ENCODE measurements at regions not wholly inside any gene's neighbourhood (a gene's known extent, or its start where the extent isn't known, plus 50 kb on each side); places are given as distances from the start of the nearest gene placed in this dataset.
A peak's percentile ranks its signal among the peaks of the same experiment; 100 is the strongest.

DNA sequence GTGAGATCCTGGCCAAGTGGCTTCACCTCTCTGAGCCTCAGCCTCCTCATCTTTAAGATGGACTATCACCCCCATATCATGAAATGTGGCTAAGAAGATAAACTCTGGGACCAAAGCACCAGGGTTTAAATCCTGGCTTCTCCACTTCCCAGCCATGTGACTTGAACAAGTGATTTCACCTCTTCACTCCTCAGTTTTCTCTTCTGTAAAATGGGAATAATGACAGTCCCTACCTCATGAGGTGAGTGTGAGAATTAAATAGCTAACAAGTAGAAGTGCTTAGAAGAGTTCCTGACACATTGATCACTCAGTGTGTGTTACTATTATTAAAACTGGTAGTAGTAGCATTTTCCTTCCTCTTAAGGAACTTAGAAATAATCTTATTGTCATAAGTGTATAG, 516.9 kb upstream of the SULF2 start:
- TF ChIP-seq SUZ12 (IDR thresholded peaks at IDR 0.05; ENCODE audit: extremely low read depth, insufficient read depth, insufficient read length), result no peak
- no peak for TF ChIP-seq YY1 (IDR thresholded peaks at IDR 0.05; ENCODE audit: insufficient read depth, insufficient read length)
- no peak for TF ChIP-seq ZNF274 (IDR thresholded peaks at IDR 0.05; ENCODE audit: low read depth, low read length)
- H3K9me3 ChIP-seq (ENCODE audit: insufficient read depth, low read length), result peaks cover 9% of the 10 kb centered on the region; the same call in 1 of the 2 replicates

GRCh38 chr20:48301189-48301588, 515.9 kb upstream of the SULF2 start:
- Histone ChIP-seq H3K36me3 (ENCODE audit: insufficient read depth, insufficient read length, low read length) (no peaks in the 10 kb centered on the region), H3K9me3 (ENCODE audit: insufficient read depth, low read length) (peaks cover 9% of the 10 kb centered on the region; the same call in 1 of the 2 replicates), H3K4me3 (ENCODE audit: insufficient read length, low read depth) (no peak overlapping the region), H3K9ac (ENCODE audit: insufficient read length, low read depth) (no peak overlapping the region), H3K27me3 (ENCODE audit: insufficient read depth, insufficient read length) (no peaks in the 10 kb centered on the region), H3K4me1 (ENCODE audit: insufficient read depth, insufficient read length) (peaks cover 4% of the 10 kb centered on the region)
- DNase-seq (ENCODE audit: low read depth, low spot score), result no peak
- no peak for TF ChIP-seq SUZ12 (IDR thresholded peaks at IDR 0.05; ENCODE audit: extremely low read depth, insufficient read depth, insufficient read length)
- no peak for TF ChIP-seq ZNF274 (IDR thresholded peaks at IDR 0.05; ENCODE audit: low read depth, low read length)
- TF ChIP-seq YY1 (IDR thresholded peaks at IDR 0.05; ENCODE audit: insufficient read depth, insufficient read length), result no peak

More for the DNA sequence above, 516.9 kb upstream of the SULF2 start:
- Histone ChIP-seq H3K9ac (ENCODE audit: insufficient read length, low read depth) (no peak overlapping the region), H3K4me1 (ENCODE audit: insufficient read depth, insufficient read length) (peaks cover 4% of the 10 kb centered on the region), H3K4me3 (ENCODE audit: insufficient read length, low read depth) (no peak overlapping the region), H3K27me3 (ENCODE audit: insufficient read depth, insufficient read length) (no peaks in the 10 kb centered on the region), H3K36me3 (ENCODE audit: insufficient read depth, insufficient read length, low read length) (no peaks in the 10 kb centered on the region)
- DNase-seq (ENCODE audit: low read depth, low spot score), result no peak

GRCh38 chr20:48300529-48300928, 515.2 kb upstream of the SULF2 start:
- Histone ChIP-seq H3K27me3 (ENCODE audit: insufficient read depth, insufficient read length) (no peaks in the 10 kb centered on the region), H3K9ac (ENCODE audit: insufficient read length, low read depth) (no peak overlapping the region), H3K9me3 (ENCODE audit: insufficient read depth, low read length) (peaks cover 9% of the 10 kb centered on the region; the same call in 1 of the 2 replicates), H3K4me3 (ENCODE audit: insufficient read length, low read depth) (no peak overlapping the region), H3K4me1 (ENCODE audit: insufficient read depth, insufficient read length) (peaks cover 4% of the 10 kb centered on the region), H3K36me3 (ENCODE audit: insufficient read depth, insufficient read length, low read length) (no peaks in the 10 kb centered on the region)
- no peak for DNase-seq (ENCODE audit: low read depth, low spot score)
- no peak for TF ChIP-seq YY1 (IDR thresholded peaks at IDR 0.05; ENCODE audit: insufficient read depth, insufficient read length)
- no peak for TF ChIP-seq SUZ12 (IDR thresholded peaks at IDR 0.05; ENCODE audit: extremely low read depth, insufficient read depth, insufficient read length)
- no peak for TF ChIP-seq ZNF274 (IDR thresholded peaks at IDR 0.05; ENCODE audit: low read depth, low read length)

- peaks cover 9% of the 10 kb centered on the region; the same call in 1 of the 2 replicates for H3K9me3 ChIP-seq (ENCODE audit: insufficient read depth, low read length)
- DNase-seq (ENCODE audit: low read depth, low spot score), result no peak
- no peak overlapping the region for H3K4me3 ChIP-seq (ENCODE audit: insufficient read length, low read depth)
- H3K27me3 ChIP-seq (ENCODE audit: insufficient read depth, insufficient read length), result no peaks in the 10 kb centered on the region
- H3K9ac ChIP-seq (ENCODE audit: insufficient read length, low read depth), result no peak overlapping the region
- H3K4me1 ChIP-seq (ENCODE audit: insufficient read depth, insufficient read length), result peaks cover 4% of the 10 kb centered on the region
- H3K36me3 ChIP-seq (ENCODE audit: insufficient read depth, insufficient read length, low read length), result no peaks in the 10 kb centered on the region
- TF ChIP-seq ZNF274 (IDR thresholded peaks at IDR 0.05; ENCODE audit: low read depth, low read length) (no peak), SUZ12 (IDR thresholded peaks at IDR 0.05; ENCODE audit: extremely low read depth, insufficient read depth, insufficient read length) (no peak), YY1 (IDR thresholded peaks at IDR 0.05; ENCODE audit: insufficient read depth, insufficient read length) (no peak)
Measured at GRCh38 chr20:48298851-48299484, 513.7 kb upstream of the SULF2 start.

GRCh38 chr20:48298433-48298832, 513.2 kb upstream of the SULF2 start:
- no peak overlapping the region for H3K4me3 ChIP-seq (ENCODE audit: insufficient read length, low read depth)
- no peaks in the 10 kb centered on the region for H3K27me3 ChIP-seq (ENCODE audit: insufficient read depth, insufficient read length)
- H3K9me3 ChIP-seq (ENCODE audit: insufficient read depth, low read length), result peaks cover 9% of the 10 kb centered on the region; the same call in 1 of the 2 replicates
- H3K9ac ChIP-seq (ENCODE audit: insufficient read length, low read depth), result no peak overlapping the region
- no peak for TF ChIP-seq ZNF274 (IDR thresholded peaks at IDR 0.05; ENCODE audit: low read depth, low read length)
- no peak for TF ChIP-seq YY1 (IDR thresholded peaks at IDR 0.05; ENCODE audit: insufficient read depth, insufficient read length)
- TF ChIP-seq SUZ12 (IDR thresholded peaks at IDR 0.05; ENCODE audit: extremely low read depth, insufficient read depth, insufficient read length), result no peak
- H3K4me1 ChIP-seq (ENCODE audit: insufficient read depth, insufficient read length), result peaks cover 4% of the 10 kb centered on the region
- no peak for DNase-seq (ENCODE audit: low read depth, low spot score)
- H3K36me3 ChIP-seq (ENCODE audit: insufficient read depth, insufficient read length, low read length), result no peaks in the 10 kb centered on the region

DNA sequence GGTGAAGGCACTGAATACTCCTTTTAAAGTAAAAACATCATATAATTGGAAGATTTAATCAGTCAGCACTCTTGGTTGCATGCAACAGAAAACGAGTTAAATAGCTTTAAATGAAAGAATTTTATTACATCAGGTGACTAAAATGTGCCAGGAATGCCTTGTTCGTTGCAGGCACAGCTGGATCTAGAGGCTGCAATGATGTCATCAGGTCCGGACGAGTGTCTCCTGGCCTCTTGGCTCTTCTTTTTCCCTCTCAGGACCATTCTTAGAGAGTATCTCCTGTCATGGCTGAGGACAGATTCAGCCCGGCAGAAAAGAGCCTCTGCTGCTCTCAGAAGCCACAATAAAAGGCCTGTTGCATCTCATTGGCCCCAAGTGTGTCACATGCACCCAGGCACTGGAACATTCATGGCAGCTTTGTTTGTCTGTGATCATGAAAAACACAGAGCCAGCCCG, 510.7 kb upstream of the SULF2 start:
- H3K36me3 ChIP-seq (ENCODE audit: insufficient read depth, insufficient read length, low read length), result no peaks in the 10 kb centered on the region
- no peaks in the 10 kb centered on the region for H3K27me3 ChIP-seq (ENCODE audit: insufficient read depth, insufficient read length)
- no peak for DNase-seq (ENCODE audit: low read depth, low spot score)
- peaks cover 9% of the 10 kb centered on the region; the same call in 1 of the 2 replicates for H3K9me3 ChIP-seq (ENCODE audit: insufficient read depth, low read length)
- peaks cover 4% of the 10 kb centered on the region for H3K4me1 ChIP-seq (ENCODE audit: insufficient read depth, insufficient read length)
- H3K4me3 ChIP-seq (ENCODE audit: insufficient read length, low read depth), result no peak overlapping the region
- TF ChIP-seq YY1 (IDR thresholded peaks at IDR 0.05; ENCODE audit: insufficient read depth, insufficient read length), result no peak
- no peak for TF ChIP-seq SUZ12 (IDR thresholded peaks at IDR 0.05; ENCODE audit: extremely low read depth, insufficient read depth, insufficient read length)
- no peak for TF ChIP-seq ZNF274 (IDR thresholded peaks at IDR 0.05; ENCODE audit: low read depth, low read length)
- no peak overlapping the region for H3K9ac ChIP-seq (ENCODE audit: insufficient read length, low read depth)

DNA sequence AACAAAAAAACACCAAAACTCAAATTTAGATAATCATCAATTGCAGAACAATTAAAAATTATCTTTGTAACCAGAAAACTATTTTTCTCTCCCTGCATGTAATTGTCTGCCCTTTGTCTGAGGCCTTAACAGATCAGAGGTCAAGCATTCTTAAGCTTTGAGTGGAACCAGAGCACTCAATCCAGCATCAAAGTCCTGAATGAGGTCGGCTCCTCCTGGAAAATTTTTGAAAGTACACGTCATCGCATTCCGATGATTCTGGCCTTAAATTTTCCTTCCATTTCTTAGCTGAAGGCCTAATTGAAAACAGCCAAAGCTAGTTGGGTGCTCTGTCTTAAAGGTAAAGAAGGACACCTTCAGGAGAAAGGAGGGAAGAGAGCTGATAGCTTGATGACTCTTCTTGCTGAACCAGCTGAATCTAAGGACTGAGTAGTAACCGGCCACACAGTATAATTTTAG, 510.2 kb upstream of the SULF2 start:
- Histone ChIP-seq H3K9ac (ENCODE audit: insufficient read length, low read depth) (no peak overlapping the region), H3K27me3 (ENCODE audit: insufficient read depth, insufficient read length) (no peaks in the 10 kb centered on the region), H3K36me3 (ENCODE audit: insufficient read depth, insufficient read length, low read length) (no peaks in the 10 kb centered on the region), H3K4me1 (ENCODE audit: insufficient read depth, insufficient read length) (peaks cover 4% of the 10 kb centered on the region), H3K4me3 (ENCODE audit: insufficient read length, low read depth) (no peak overlapping the region), H3K9me3 (ENCODE audit: insufficient read depth, low read length) (peaks cover 9% of the 10 kb centered on the region; the same call in 1 of the 2 replicates)
- TF ChIP-seq ZNF274 (IDR thresholded peaks at IDR 0.05; ENCODE audit: low read depth, low read length) (no peak), SUZ12 (IDR thresholded peaks at IDR 0.05; ENCODE audit: extremely low read depth, insufficient read depth, insufficient read length) (no peak), YY1 (IDR thresholded peaks at IDR 0.05; ENCODE audit: insufficient read depth, insufficient read length) (no peak)
- DNase-seq (ENCODE audit: low read depth, low spot score), result peak; percentile 94
